K562 (cell line): ENCODE measurements at regions not wholly inside any gene's neighbourhood (a gene's known extent, or its start where the extent isn't known, plus 50 kb on each side); places are given as distances from the start of the nearest gene placed in this dataset.

Experiments
- ARHGAP35 ChIP-seq: fragments of 450-650 bp; IDR thresholded peaks from 2 replicates; pipeline ENCODE4 v1.6.1; 2018; ENCODE audit not compliant: partially characterized antibody
- BDP1 ChIP-seq: IDR thresholded peaks from 3 replicates; pipeline ENCODE4 v1.6.1; 2011; ENCODE audit not compliant: insufficient read length, insufficient read depth
- CREB1 ChIP-seq, 2 experiments: sonication (generic) in 1 of 2; formaldehyde crosslinking in 1 of 2; IDR thresholded peaks; 2 replicates each; pipeline versions ENCODE4 v1.6.1 to v1.8.0; 2012 to 2022; ENCODE audit warnings: inconsistent platforms in 1 of 2, mild to moderate bottlenecking in 1 of 2, missing genetic modification reagents in 1 of 2, moderate library complexity in 1 of 2
- E2F3 ChIP-seq: fragments of 250-450 bp; sonication (Bioruptor Pico); IDR thresholded peaks from 2 replicates; pipeline ENCODE4 v1.4.0; 2020; ENCODE audit warnings: mild to moderate bottlenecking
- E2F8 ChIP-seq: fragments of 450-650 bp; IDR thresholded peaks from 2 replicates; pipeline ENCODE4 v1.7.1; 2018; ENCODE audit warnings: mild to moderate bottlenecking, low read depth; ENCODE audit not compliant: partially characterized antibody
- NBN ChIP-seq: fragments of 450-650 bp; IDR thresholded peaks from 2 replicates; pipeline ENCODE4 v1.6.1; 2016; ENCODE audit warnings: low read depth, mild to moderate bottlenecking
- PPARD ChIP-seq: fragments of 250-450 bp; sonication (Bioruptor Pico); IDR thresholded peaks from 2 replicates; pipeline ENCODE4 v1.8.0; 2022; ENCODE audit warnings: inconsistent platforms, mild to moderate bottlenecking, moderate library complexity
- SMARCA4 ChIP-seq: fragments of 450-650 bp; IDR thresholded peaks from 2 replicates; pipeline ENCODE4 v1.6.1; 2016
- SREBF1 ChIP-seq: fragments of 150-350 bp; IDR thresholded peaks from 2 replicates; pipeline ENCODE4 v1.6.1; 2014; ENCODE audit warnings: antibody characterized with exemption, low read depth, low read length, borderline replicate concordance
- ZC3H8 ChIP-seq: fragments of 450-650 bp; IDR thresholded peaks from 2 replicates; pipeline ENCODE4 v1.6.1; 2017
- ZNF133 ChIP-seq: fragments of 250-450 bp; sonication (Bioruptor Pico); IDR thresholded peaks from 2 replicates; pipeline ENCODE4 v1.4.0; 2020; ENCODE audit warnings: mild to moderate bottlenecking
- ZNF224 ChIP-seq: sonication (generic); formaldehyde crosslinking; IDR thresholded peaks from 2 replicates; pipeline ENCODE4 v1.8.0; 2022; ENCODE audit warnings: mild to moderate bottlenecking, missing genetic modification reagents
- ZNF764 ChIP-seq: fragments of 250-450 bp; sonication (Bioruptor Pico); IDR thresholded peaks from 2 replicates; pipeline ENCODE4 v1.4.0; 2020; ENCODE audit warnings: low read depth, mild to moderate bottlenecking, moderate library complexity
- TF ChIP-seq, protein P1 (sequence below): fragments of 450-650 bp; IDR thresholded peaks from 2 replicates; pipeline ENCODE4 v1.6.1; 2016; ENCODE audit warnings: antibody characterized with exemption
- TF ChIP-seq, protein P2 (sequence below): fragments of 250-450 bp; sonication (Bioruptor Pico); IDR thresholded peaks from 2 replicates; pipeline ENCODE4 v1.4.0; 2020; ENCODE audit warnings: mild to moderate bottlenecking, moderate library complexity
- TF ChIP-seq, protein P3 (sequence below): IDR thresholded peaks from 2 replicates; pipeline ENCODE4 v1.6.1; 2014; ENCODE audit warnings: antibody characterized with exemption
- TF ChIP-seq, protein P4 (sequence below): fragments of 150-350 bp; IDR thresholded peaks from 2 replicates; pipeline ENCODE4 v1.6.1; 2014; ENCODE audit warnings: low read depth, mild to moderate bottlenecking, low read length, borderline replicate concordance

DNA sequence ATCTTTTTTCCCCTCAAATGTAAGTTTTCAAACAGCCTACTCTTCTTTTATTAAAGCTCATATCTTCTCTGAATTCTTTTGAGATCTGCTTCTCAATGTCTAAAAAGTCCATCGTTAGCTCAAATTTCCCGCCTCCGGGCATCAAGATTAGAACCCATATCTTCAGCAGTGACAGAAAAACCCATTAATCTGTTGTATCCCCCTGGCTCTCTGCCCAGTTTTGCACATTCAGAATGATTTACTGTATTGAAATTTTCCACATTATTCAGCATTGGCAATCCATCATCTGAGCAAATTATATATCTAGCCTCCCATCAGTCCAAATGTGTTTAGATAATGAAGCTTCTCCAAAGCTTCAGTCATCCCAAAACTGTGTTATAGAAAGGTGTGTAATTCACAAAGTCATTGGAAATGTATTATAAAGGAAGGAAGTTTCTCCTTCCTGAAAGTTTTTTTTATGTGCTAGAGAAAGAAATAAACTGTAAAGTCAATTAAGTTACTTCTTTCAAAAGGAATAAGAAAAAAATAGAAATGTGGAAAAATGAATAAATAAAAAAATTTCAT is 849.9 kb downstream of the MAT2B start (continued):
- TF ChIP-seq ZNF133 (CRISPR knock-in tag) (no peak), SREBF1 (no peak), ZNF764 (CRISPR knock-in tag) (no peak), E2F3 (CRISPR knock-in tag) (0 out of 2 replicates have a peak, but pooled peaks have one; percentile 33), ZNF224 (CRISPR knock-in tag) (no peak), ZC3H8 (no peak), CREB1 (IDR thresholded peaks at IDR 0.05) (no peak), CREB1 (CRISPR knock-in tag; IDR thresholded peaks at IDR 0.05) (no peak), BDP1 (no peak), E2F8 (peak; percentile 87), ARHGAP35 (no peak), PPARD (no peak), SMARCA4 (peak; percentile 72), NBN (no peak)
- TF ChIP-seq, protein P1, sequence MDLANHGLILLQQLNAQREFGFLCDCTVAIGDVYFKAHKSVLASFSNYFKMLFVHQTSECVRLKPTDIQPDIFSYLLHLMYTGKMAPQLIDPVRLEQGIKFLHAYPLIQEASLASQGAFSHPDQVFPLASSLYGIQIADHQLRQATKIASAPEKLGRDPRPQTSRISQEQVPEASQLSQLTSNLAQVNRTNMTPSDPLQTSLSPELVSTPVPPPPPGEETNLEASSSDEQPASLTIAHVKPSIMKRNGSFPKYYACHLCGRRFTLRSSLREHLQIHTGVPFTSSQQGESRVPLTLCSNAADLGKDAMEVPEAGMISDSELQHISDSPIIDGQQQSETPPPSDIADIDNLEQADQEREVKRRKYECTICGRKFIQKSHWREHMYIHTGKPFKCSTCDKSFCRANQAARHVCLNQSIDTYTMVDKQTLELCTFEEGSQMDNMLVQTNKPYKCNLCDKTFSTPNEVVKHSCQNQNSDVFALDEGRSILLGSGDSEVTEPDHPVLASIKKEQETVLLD = no peak
- TF ChIP-seq, protein P2, sequence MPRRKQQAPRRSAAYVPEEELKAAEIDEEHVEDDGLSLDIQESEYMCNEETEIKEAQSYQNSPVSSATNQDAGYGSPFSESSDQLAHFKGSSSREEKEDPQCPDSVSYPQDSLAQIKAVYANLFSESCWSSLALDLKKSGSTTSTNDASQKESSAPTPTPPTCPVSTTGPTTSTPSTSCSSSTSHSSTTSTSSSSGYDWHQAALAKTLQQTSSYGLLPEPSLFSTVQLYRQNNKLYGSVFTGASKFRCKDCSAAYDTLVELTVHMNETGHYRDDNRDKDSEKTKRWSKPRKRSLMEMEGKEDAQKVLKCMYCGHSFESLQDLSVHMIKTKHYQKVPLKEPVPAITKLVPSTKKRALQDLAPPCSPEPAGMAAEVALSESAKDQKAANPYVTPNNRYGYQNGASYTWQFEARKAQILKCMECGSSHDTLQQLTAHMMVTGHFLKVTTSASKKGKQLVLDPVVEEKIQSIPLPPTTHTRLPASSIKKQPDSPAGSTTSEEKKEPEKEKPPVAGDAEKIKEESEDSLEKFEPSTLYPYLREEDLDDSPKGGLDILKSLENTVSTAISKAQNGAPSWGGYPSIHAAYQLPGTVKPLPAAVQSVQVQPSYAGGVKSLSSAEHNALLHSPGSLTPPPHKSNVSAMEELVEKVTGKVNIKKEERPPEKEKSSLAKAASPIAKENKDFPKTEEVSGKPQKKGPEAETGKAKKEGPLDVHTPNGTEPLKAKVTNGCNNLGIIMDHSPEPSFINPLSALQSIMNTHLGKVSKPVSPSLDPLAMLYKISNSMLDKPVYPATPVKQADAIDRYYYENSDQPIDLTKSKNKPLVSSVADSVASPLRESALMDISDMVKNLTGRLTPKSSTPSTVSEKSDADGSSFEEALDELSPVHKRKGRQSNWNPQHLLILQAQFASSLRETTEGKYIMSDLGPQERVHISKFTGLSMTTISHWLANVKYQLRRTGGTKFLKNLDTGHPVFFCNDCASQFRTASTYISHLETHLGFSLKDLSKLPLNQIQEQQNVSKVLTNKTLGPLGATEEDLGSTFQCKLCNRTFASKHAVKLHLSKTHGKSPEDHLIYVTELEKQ (CRISPR knock-in tag) = no peak
- TF ChIP-seq, protein P3, sequence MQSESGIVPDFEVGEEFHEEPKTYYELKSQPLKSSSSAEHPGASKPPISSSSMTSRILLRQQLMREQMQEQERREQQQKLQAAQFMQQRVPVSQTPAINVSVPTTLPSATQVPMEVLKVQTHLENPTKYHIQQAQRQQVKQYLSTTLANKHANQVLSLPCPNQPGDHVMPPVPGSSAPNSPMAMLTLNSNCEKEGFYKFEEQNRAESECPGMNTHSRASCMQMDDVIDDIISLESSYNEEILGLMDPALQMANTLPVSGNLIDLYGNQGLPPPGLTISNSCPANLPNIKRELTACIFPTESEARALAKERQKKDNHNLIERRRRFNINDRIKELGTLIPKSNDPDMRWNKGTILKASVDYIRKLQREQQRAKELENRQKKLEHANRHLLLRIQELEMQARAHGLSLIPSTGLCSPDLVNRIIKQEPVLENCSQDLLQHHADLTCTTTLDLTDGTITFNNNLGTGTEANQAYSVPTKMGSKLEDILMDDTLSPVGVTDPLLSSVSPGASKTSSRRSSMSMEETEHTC = no peak
- TF ChIP-seq, protein P4, sequence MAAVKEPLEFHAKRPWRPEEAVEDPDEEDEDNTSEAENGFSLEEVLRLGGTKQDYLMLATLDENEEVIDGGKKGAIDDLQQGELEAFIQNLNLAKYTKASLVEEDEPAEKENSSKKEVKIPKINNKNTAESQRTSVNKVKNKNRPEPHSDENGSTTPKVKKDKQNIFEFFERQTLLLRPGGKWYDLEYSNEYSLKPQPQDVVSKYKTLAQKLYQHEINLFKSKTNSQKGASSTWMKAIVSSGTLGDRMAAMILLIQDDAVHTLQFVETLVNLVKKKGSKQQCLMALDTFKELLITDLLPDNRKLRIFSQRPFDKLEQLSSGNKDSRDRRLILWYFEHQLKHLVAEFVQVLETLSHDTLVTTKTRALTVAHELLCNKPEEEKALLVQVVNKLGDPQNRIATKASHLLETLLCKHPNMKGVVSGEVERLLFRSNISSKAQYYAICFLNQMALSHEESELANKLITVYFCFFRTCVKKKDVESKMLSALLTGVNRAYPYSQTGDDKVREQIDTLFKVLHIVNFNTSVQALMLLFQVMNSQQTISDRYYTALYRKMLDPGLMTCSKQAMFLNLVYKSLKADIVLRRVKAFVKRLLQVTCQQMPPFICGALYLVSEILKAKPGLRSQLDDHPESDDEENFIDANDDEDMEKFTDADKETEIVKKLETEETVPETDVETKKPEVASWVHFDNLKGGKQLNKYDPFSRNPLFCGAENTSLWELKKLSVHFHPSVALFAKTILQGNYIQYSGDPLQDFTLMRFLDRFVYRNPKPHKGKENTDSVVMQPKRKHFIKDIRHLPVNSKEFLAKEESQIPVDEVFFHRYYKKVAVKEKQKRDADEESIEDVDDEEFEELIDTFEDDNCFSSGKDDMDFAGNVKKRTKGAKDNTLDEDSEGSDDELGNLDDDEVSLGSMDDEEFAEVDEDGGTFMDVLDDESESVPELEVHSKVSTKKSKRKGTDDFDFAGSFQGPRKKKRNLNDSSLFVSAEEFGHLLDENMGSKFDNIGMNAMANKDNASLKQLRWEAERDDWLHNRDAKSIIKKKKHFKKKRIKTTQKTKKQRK = no peak
